ENCODE measurements at regions not wholly inside any gene's neighbourhood (a gene's known extent, or its start where the extent isn't known, plus 50 kb on each side); places are given as distances from the start of the nearest gene placed in this dataset.

- H3K36me3 ChIP-seq: no peaks in the 10 kb centered on the region
- H3K4me3 ChIP-seq: no peak overlapping the region
- no peaks in the 10 kb centered on the region for H3K4me1 ChIP-seq
- H3K27me3 ChIP-seq: no peaks in the 10 kb centered on the region
- no peak for ATAC-seq
- H3K27ac ChIP-seq: no peak overlapping the region
- H3K9me3 ChIP-seq: no peaks in the 10 kb centered on the region
- intact Hi-C loops (cut with DNase I): no loop called here
- DNase-seq: no peak
- no peak for TF ChIP-seq CTCF (IDR thresholded peaks at IDR 0.05)
These were observed 729.8 kb downstream of the QKI start for GRCh38 chr6:164144316-164144715.

GRCh38 chr6:164142322-164142721 is 727.8 kb downstream of the QKI start:
- intact Hi-C loops (cut with DNase I): no loop called here
- Histone ChIP-seq H3K4me3 (no peak overlapping the region), H3K27ac (no peak overlapping the region), H3K36me3 (no peaks in the 10 kb centered on the region), H3K9me3 (no peaks in the 10 kb centered on the region), H3K4me1 (no peaks in the 10 kb centered on the region), H3K27me3 (no peaks in the 10 kb centered on the region)
- ATAC-seq: no peak
- DNase-seq: no peak
- TF ChIP-seq CTCF (IDR thresholded peaks at IDR 0.05): no peak

GRCh38 chr6:164135511-164136132 is 721.1 kb downstream of the QKI start:
- Histone ChIP-seq H3K36me3 (no peaks in the 10 kb centered on the region), H3K9me3 (peaks cover 0 to 4% of the 10 kb centered on the region in 2 donors), H3K27me3 (no peaks in the 10 kb centered on the region), H3K27ac (no peak overlapping the region), H3K4me1 (no peaks in the 10 kb centered on the region), H3K4me3 (no peak overlapping the region)
- ATAC-seq: no peak
- no peak for TF ChIP-seq CTCF (IDR thresholded peaks at IDR 0.05)
- intact Hi-C loops (cut with DNase I): no loop called here
- no peak for DNase-seq

GRCh38 chr6:164133095-164133494 is 718.6 kb downstream of the QKI start:
- Histone ChIP-seq H3K27me3 (no peaks in the 10 kb centered on the region), H3K9me3 (peaks cover 0 to 4% of the 10 kb centered on the region in 2 donors), H3K4me1 (no peaks in the 10 kb centered on the region), H3K36me3 (no peaks in the 10 kb centered on the region), H3K4me3 (no peak overlapping the region), H3K27ac (no peak overlapping the region)
- TF ChIP-seq CTCF (IDR thresholded peaks at IDR 0.05): no peak
- no peak for ATAC-seq
- no peak for DNase-seq
- intact Hi-C loops (cut with DNase I): no loop called here

- TF ChIP-seq CTCF (IDR thresholded peaks at IDR 0.05): no peak
- ATAC-seq: no peak
- H3K36me3 ChIP-seq: no peaks in the 10 kb centered on the region
- H3K4me1 ChIP-seq: no peaks in the 10 kb centered on the region
- intact Hi-C loops (cut with DNase I): no loop called here
- H3K27me3 ChIP-seq: no peaks in the 10 kb centered on the region
- no peak for DNase-seq
- peaks cover 0 to 3% of the 10 kb centered on the region in 2 donors for H3K9me3 ChIP-seq
- no peak overlapping the region for H3K27ac ChIP-seq
- H3K4me3 ChIP-seq: no peak overlapping the region
These were observed 716.1 kb downstream of the QKI start for GRCh38 chr6:164130585-164130984.
